Pancreas (tissue), 10 donors: ENCODE measurements at regions not wholly inside any gene's neighbourhood (a gene's known extent, or its start where the extent isn't known, plus 50 kb on each side); places are given as distances from the start of the nearest gene placed in this dataset.

Experiments used
- ATAC-seq, 4 donors: fragments of 200-7000 bp; cut with Tn5 transposase; one replicate each; pipeline versions ENCODE4 v1.8.0 to v1.9.1; 2020; ENCODE audit warnings: mild to moderate bottlenecking in 4 of 4, moderate library complexity in 4 of 4
- DNase-seq, 6 donors: peaks; one replicate each; pipeline ENCODE4 v3.0.0-alpha.2; 2020
- FAIRE-seq: peaks from 2 replicates; lab custom pipeline; 2012; peaks lifted over from hg19 to GRCh38; lab: Jason Lieb, UNC
- H3K27ac ChIP-seq, 4 donors: fragments of 200-600 bp; sonication (generic); 1 replicate in 3 of 4; 2 replicates in 1 of 4; pipeline versions ENCODE4 v1.5.0 to v1.8.0; 2020
- H3K27me3 ChIP-seq, 4 donors: fragments of 200-600 bp; one replicate each; pipeline ENCODE4 v1.8.0; 2021
- H3K36me3 ChIP-seq, 3 donors: fragments of 200-600 bp; sonication (generic) in 1 of 3; one replicate each; pipeline versions ENCODE4 v1.5.0 to v1.8.0; 2020 to 2021
- H3K4me1 ChIP-seq, 3 donors: fragments of 200-600 bp; one replicate each; pipeline ENCODE4 v1.8.0; 2021
- H3K4me3 ChIP-seq, 4 donors: fragments of 200-600 bp; sonication (generic) in 2 of 4; one replicate each; pipeline versions ENCODE4 v1.5.0 to v1.8.0; 2020 to 2021
- H3K9me3 ChIP-seq, 4 donors: fragments of 200-600 bp; one replicate each; pipeline ENCODE4 v1.8.0; 2021
- WGBS, 2 donors: extraction: QIAGEN DNeasy Blood & Tissue Kit; methylation state at CpG; one replicate each; pipeline ENCODE4 v1.1.7; 2013; 5-methylcytosine and 5-hydroxymethylcytosine counted together
- intact Hi-C, 3 donors: fragments of 100-400 bp; cut with DNase I; formaldehyde crosslinking; loops; one replicate each; pipeline versions ENCODE4 v1.11.1 to v1.14.2; 2022
- TF ChIP-seq, protein P1 (sequence below), 4 donors: fragments of 200-600 bp; sonication (generic) in 3 of 4; IDR thresholded peaks; one replicate each; pipeline versions ENCODE4 v1.5.0 to v1.8.0; 2021; ENCODE audit warnings: antibody characterized with exemption in 4 of 4
- donor health status: healthy with polysubstance abuse.
- donor health status: DM: no; HTN: no; CAD: no; lungs with moderate emphysema.
- donor health status: DM: no; HTN: no; CAD: no.
- donor health status: control.
- donor health status: control.
- donor health status: Bipolar disorder and iron deficiency.
- donor health status: DM: yes; HTN: yes; CAD: no.
- donor health status: DM: no; HTN: no; CAD: no.
- donor health status: DM: no; HTN: no; CAD: no.
- donor health status: DM: yes; HTN: yes; CAD: no.

- H3K27ac ChIP-seq, result no peak overlapping the region
- H3K27me3 ChIP-seq, result no peaks in the 10 kb centered on the region
- DNase-seq, result no peak
- intact Hi-C loops, result no loop called here
- 75 to 81% methylated on average over 5 of the region's 5 CpGs for WGBS, 2 donors
- no peaks in the 10 kb centered on the region for H3K36me3 ChIP-seq
- H3K9me3 ChIP-seq, result no peaks in the 10 kb centered on the region
- FAIRE-seq, result no peak
- H3K4me1 ChIP-seq, result no peaks in the 10 kb centered on the region
- no peak overlapping the region for H3K4me3 ChIP-seq
- ATAC-seq, result no peak
- TF ChIP-seq, protein P1, sequence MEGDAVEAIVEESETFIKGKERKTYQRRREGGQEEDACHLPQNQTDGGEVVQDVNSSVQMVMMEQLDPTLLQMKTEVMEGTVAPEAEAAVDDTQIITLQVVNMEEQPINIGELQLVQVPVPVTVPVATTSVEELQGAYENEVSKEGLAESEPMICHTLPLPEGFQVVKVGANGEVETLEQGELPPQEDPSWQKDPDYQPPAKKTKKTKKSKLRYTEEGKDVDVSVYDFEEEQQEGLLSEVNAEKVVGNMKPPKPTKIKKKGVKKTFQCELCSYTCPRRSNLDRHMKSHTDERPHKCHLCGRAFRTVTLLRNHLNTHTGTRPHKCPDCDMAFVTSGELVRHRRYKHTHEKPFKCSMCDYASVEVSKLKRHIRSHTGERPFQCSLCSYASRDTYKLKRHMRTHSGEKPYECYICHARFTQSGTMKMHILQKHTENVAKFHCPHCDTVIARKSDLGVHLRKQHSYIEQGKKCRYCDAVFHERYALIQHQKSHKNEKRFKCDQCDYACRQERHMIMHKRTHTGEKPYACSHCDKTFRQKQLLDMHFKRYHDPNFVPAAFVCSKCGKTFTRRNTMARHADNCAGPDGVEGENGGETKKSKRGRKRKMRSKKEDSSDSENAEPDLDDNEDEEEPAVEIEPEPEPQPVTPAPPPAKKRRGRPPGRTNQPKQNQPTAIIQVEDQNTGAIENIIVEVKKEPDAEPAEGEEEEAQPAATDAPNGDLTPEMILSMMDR (IDR thresholded peaks at IDR 0.05), result no peak
Observed at GRCh38 chr11:24389575-24389974, 107.3 kb upstream of the LUZP2 start.

DNA sequence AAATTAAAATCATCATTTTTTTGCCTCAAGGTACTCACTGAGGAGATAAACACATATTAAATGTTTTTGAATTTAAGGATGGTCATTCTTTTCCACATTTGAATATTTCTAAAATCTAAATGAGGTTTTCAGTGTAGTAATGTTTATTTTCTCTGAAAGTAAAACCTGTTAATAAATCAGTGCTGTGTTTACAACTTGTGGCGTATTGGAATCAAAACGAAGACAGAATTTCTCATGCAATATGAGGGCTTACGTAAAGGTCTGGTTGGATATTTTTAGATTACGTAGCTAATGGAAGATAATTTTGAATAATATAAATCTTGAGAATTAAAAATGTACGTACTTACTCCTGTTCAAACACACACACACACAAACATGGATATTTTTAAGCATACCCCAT is 106.8 kb upstream of the LUZP2 start:
- 55 to 61% methylated on average over 5 of the region's 5 CpGs for WGBS, 2 donors
- H3K36me3 ChIP-seq, result no peaks in the 10 kb centered on the region
- no peaks in the 10 kb centered on the region for H3K4me1 ChIP-seq
- TF ChIP-seq, protein P1 (IDR thresholded peaks at IDR 0.05), result no peak
- ATAC-seq, result no peak
- H3K4me3 ChIP-seq, result no peak overlapping the region
- DNase-seq, result no peak
- no peaks in the 10 kb centered on the region for H3K27me3 ChIP-seq
- H3K9me3 ChIP-seq, result no peaks in the 10 kb centered on the region
- no peak overlapping the region for H3K27ac ChIP-seq
- no peak for FAIRE-seq
- intact Hi-C loops, result no loop called here

DNA sequence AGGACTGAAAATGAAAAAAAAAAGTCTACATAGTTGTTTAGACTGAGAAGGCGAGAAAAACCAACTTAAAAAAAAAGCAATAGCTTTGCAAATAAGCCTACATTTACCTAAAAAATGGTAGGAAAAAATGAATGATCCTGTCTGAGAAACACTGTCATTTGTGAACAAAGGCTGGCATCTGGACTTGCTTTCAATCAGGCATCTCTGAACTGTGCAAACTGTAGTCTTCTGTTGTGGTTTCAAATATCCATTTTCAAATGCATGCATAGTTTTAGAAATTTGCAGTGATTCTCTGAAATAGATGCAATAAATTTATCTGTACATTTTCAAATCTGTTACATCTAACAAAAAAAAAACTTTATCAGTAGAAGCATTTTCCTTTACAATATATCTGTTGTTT is 106.1 kb upstream of the LUZP2 start:
- Histone ChIP-seq H3K9me3 (no peaks in the 10 kb centered on the region), H3K4me3 (no peak overlapping the region), H3K27me3 (no peaks in the 10 kb centered on the region), H3K4me1 (no peaks in the 10 kb centered on the region), H3K27ac (no peak overlapping the region), H3K36me3 (no peaks in the 10 kb centered on the region)
- intact Hi-C loops, result no loop called here
- DNase-seq (no peak), FAIRE-seq (no peak), ATAC-seq (no peak)
- WGBS, 2 donors, result 65 to 67% methylated on average over 1 of the region's 1 CpG
- TF ChIP-seq, protein P1 (IDR thresholded peaks at IDR 0.05), result no peak

- H3K27me3 ChIP-seq, result no peaks in the 10 kb centered on the region
- intact Hi-C loops, result no loop called here
- FAIRE-seq (no peak), DNase-seq (no peak), ATAC-seq (no peak)
- H3K4me3 ChIP-seq, result no peak overlapping the region
- H3K27ac ChIP-seq, result no peak overlapping the region
- no peaks in the 10 kb centered on the region for H3K9me3 ChIP-seq
- no peaks in the 10 kb centered on the region for H3K4me1 ChIP-seq
- TF ChIP-seq, protein P1 (IDR thresholded peaks at IDR 0.05), result no peak
- 60 to 64% methylated on average over 3 of the region's 3 CpGs for WGBS, 2 donors
- no peaks in the 10 kb centered on the region for H3K36me3 ChIP-seq
Observed at GRCh38 chr11:24391167-24391566, 105.7 kb upstream of the LUZP2 start.

- H3K36me3 ChIP-seq, result no peaks in the 10 kb centered on the region
- 73 to 80% methylated on average over 10 of the region's 10 CpGs for WGBS, 2 donors
- DNase-seq, result no peak
- H3K27me3 ChIP-seq, result no peaks in the 10 kb centered on the region
- no peak for FAIRE-seq
- no peaks in the 10 kb centered on the region for H3K9me3 ChIP-seq
- no peak for ATAC-seq
- no peak overlapping the region for H3K4me3 ChIP-seq
- H3K4me1 ChIP-seq, result no peaks in the 10 kb centered on the region
- no peak overlapping the region for H3K27ac ChIP-seq
- intact Hi-C loops, result no loop called here
- TF ChIP-seq, protein P1 (IDR thresholded peaks at IDR 0.05), result no peak
Observed at GRCh38 chr11:24400059-24400665, 96.7 kb upstream of the LUZP2 start.
